Thymus (tissue), 11 donors: ENCODE measurements at regions not wholly inside any gene's neighbourhood (a gene's known extent, or its start where the extent isn't known, plus 50 kb on each side); places are given as distances from the start of the nearest gene placed in this dataset.
"Not testable (repeated sequence)": the region's sequence is repeated elsewhere in the genome, so short reads cannot be mapped to it uniquely, and the experiment has no call there.

ENCODE experiments used
- DNase-seq, 9 donors: peaks; one replicate each; pipeline ENCODE4 v3.0.0-alpha.2; 2013; ENCODE audit warnings: low spot score in 9 of 9, low read depth in 6 of 9, missing footprints in 1 of 9
- H3K27ac ChIP-seq, 2 donors: one replicate each; pipeline ENCODE4 v1.5.1; 2013; ENCODE audit warnings: control low read depth in 1 of 2, low read depth in 1 of 2, low read length in 1 of 2, mild to moderate bottlenecking in 1 of 2, moderate library complexity in 1 of 2
- H3K27me3 ChIP-seq, 2 donors: one replicate each; pipeline ENCODE4 v1.5.1; 2013; ENCODE audit warnings: low read length in 1 of 2; ENCODE audit not compliant: control insufficient read depth in 2 of 2, insufficient read depth in 1 of 2
- H3K36me3 ChIP-seq, 2 donors: one replicate each; pipeline ENCODE4 v1.5.1; 2013; ENCODE audit warnings: low read length in 1 of 2, mild to moderate bottlenecking in 1 of 2, moderate library complexity in 1 of 2; ENCODE audit not compliant: control insufficient read depth in 2 of 2, insufficient read depth in 2 of 2
- H3K4me1 ChIP-seq, 2 donors: one replicate each; pipeline ENCODE4 v1.5.1; 2013; ENCODE audit warnings: low read length in 2 of 2; ENCODE audit not compliant: control insufficient read depth in 2 of 2, insufficient read depth in 2 of 2
- H3K4me3 ChIP-seq, 2 donors: one replicate each; pipeline ENCODE4 v1.5.1; 2013; ENCODE audit warnings: low read length in 2 of 2, control low read depth in 1 of 2, mild to moderate bottlenecking in 1 of 2
- H3K9me3 ChIP-seq, 2 donors: one replicate each; pipeline ENCODE4 v1.5.1; 2013; ENCODE audit warnings: low read length in 1 of 2, mild to moderate bottlenecking in 1 of 2; ENCODE audit not compliant: control insufficient read depth in 2 of 2, insufficient read depth in 1 of 2
- WGBS: extraction: QIAGEN DNeasy Blood & Tissue Kit; methylation state at CpG from one replicate; pipeline ENCODE4 v1.1.7; 2013; 5-methylcytosine and 5-hydroxymethylcytosine counted together
- donor health status: healthy.

- no peaks in the 10 kb centered on the region for H3K9me3 ChIP-seq
- no peaks in the 10 kb centered on the region for H3K27me3 ChIP-seq
- no peak for DNase-seq
- no peaks in the 10 kb centered on the region for H3K36me3 ChIP-seq
- H3K4me3 ChIP-seq = no peak overlapping the region
- no peak overlapping the region for H3K27ac ChIP-seq
- over 99% methylated on average over 2 of the region's 2 CpGs for WGBS
- H3K4me1 ChIP-seq = no peaks in the 10 kb centered on the region
These were observed 367.7 kb upstream of the DPYD start for GRCh38 chr1:98288494-98288893.

DNA sequence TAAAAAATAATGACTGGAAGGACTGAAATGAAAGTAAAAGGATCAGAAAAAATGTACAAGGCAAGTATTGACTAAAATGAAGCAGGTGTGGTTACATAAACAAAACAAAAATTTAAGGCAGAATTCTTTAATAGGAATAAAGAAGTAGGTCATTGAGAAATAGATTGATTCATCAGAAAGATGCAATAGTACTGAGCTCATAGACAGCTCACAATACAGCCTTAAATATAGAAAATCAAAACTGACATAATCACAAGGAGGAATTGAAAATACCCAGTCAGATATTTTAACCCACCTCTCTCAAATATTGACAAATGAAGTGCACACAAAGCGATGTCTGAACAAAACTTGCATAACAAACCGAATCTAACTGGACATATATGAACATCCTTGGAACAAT, 366.8 kb upstream of the DPYD start:
- H3K36me3 ChIP-seq = no peaks in the 10 kb centered on the region
- no peak overlapping the region for H3K27ac ChIP-seq
- WGBS = 97% methylated on average over 2 of the region's 2 CpGs
- no peaks in the 10 kb centered on the region for H3K4me1 ChIP-seq
- H3K4me3 ChIP-seq = no peak overlapping the region
- H3K9me3 ChIP-seq = no peaks in the 10 kb centered on the region
- H3K27me3 ChIP-seq = no peaks in the 10 kb centered on the region
- DNase-seq = no peak

DNA sequence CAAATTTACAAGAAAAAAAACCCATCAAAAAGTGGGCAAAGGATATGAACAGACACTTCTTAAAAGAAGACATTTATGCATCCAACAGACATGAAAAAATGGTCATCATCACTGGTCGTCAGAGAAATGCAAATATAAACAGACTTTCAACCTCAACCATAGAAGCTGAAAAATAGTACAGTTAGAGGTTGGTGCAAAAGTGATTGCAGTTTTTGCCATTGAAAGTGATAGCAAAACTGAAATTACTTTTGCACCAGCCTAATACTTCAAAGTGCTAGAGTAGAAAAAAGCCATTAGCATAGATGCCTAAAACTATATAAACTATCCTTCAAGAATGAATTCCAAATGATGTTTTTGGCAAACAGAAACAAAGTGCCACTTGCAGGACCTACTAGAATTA, 365.8 kb upstream of the DPYD start:
- Histone ChIP-seq H3K27me3 (no peaks in the 10 kb centered on the region), H3K27ac (no peak overlapping the region), H3K9me3 (no peaks in the 10 kb centered on the region), H3K4me1 (no peaks in the 10 kb centered on the region), H3K4me3 (no peak overlapping the region), H3K36me3 (no peaks in the 10 kb centered on the region)
- WGBS = 99% methylated on average over 1 of the region's 1 CpG
- no peak for DNase-seq

DNA sequence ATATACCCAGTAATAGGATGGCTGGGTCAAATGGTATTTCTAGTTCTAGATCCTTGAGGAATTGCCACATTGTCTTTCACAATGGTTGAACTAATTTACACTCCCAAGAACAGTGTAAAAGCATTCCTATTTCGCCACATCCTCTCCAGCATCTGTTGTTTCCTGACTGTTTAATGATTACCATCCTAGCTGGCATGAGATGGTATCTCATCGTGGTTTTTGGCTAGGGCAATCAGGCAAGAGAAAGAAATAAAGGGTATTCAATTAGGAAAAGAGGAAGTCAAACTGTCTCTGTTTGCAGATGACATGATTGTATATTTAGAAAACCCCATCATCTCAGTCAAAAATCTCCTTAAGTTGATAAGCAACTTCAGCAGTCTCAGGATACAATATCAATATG, 364.5 kb upstream of the DPYD start:
- not testable (repeated sequence) for H3K27ac ChIP-seq, DNase-seq, H3K4me1 ChIP-seq, H3K4me3 ChIP-seq, H3K36me3 ChIP-seq, H3K27me3 ChIP-seq, H3K9me3 ChIP-seq
- WGBS = 39% methylated on average over 2 of the region's 2 CpGs

- Histone ChIP-seq H3K4me1 (no peaks in the 10 kb centered on the region), H3K9me3 (no peaks in the 10 kb centered on the region), H3K36me3 (no peaks in the 10 kb centered on the region), H3K27ac (no peak overlapping the region), H3K27me3 (no peaks in the 10 kb centered on the region), H3K4me3 (no peak overlapping the region)
- 97% methylated on average over 4 of the region's 4 CpGs for WGBS
- no peak for DNase-seq
These were observed 359.2 kb upstream of the DPYD start for GRCh38 chr1:98280049-98280448.

GRCh38 chr1:98278055-98278454, 357.2 kb upstream of the DPYD start:
- DNase-seq = no peak
- H3K27me3 ChIP-seq = no peaks in the 10 kb centered on the region
- H3K4me1 ChIP-seq = no peaks in the 10 kb centered on the region
- no peaks in the 10 kb centered on the region for H3K9me3 ChIP-seq
- 93% methylated on average over 3 of the region's 3 CpGs for WGBS
- no peaks in the 10 kb centered on the region for H3K36me3 ChIP-seq
- no peak overlapping the region for H3K4me3 ChIP-seq
- H3K27ac ChIP-seq = no peak overlapping the region

- no peaks in the 10 kb centered on the region for H3K27me3 ChIP-seq
- no peak for DNase-seq
- 94% methylated on average over 2 of the region's 2 CpGs for WGBS
- H3K4me3 ChIP-seq = no peak overlapping the region
- H3K4me1 ChIP-seq = no peaks in the 10 kb centered on the region
- H3K9me3 ChIP-seq = no peaks in the 10 kb centered on the region
- no peak overlapping the region for H3K27ac ChIP-seq
- H3K36me3 ChIP-seq = no peaks in the 10 kb centered on the region
These were observed 356.3 kb upstream of the DPYD start for GRCh38 chr1:98277118-98277517.

- H3K27ac ChIP-seq = no peak overlapping the region
- no peak overlapping the region for H3K4me3 ChIP-seq
- no peaks in the 10 kb centered on the region for H3K9me3 ChIP-seq
- H3K36me3 ChIP-seq = no peaks in the 10 kb centered on the region
- H3K27me3 ChIP-seq = no peaks in the 10 kb centered on the region
- 96% methylated on average over 2 of the region's 2 CpGs for WGBS
- no peaks in the 10 kb centered on the region for H3K4me1 ChIP-seq
- DNase-seq = no peak
These were observed 355.7 kb upstream of the DPYD start for GRCh38 chr1:98276514-98276913.

GRCh38 chr1:98268316-98268715, 347.5 kb upstream of the DPYD start:
- no peak overlapping the region for H3K27ac ChIP-seq
- H3K9me3 ChIP-seq = no peaks in the 10 kb centered on the region
- H3K4me1 ChIP-seq = no peaks in the 10 kb centered on the region
- H3K27me3 ChIP-seq = no peaks in the 10 kb centered on the region
- WGBS = 93% methylated on average over 3 of the region's 3 CpGs
- no peak for DNase-seq
- H3K4me3 ChIP-seq = no peak overlapping the region
- no peaks in the 10 kb centered on the region for H3K36me3 ChIP-seq

DNA sequence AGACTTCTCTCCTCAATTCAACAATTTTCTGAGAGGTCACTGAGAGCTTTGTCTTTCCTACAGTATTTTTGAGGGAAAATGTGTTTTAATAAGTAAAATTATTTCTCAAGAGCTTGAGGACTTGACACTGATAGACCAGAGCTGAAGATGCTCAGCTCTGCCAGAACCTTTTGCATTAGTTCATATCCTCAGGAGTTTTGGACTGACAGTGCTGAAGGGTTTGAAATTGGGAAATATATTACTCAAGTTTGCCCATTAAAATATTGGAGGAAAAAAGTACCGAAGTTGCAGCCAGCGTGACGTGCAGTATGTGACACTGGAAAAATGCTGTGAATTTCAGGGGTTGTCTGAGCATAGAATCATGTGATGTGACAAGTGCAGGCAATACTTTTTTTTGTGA, 346.6 kb upstream of the DPYD start:
- H3K9me3 ChIP-seq = no peaks in the 10 kb centered on the region
- no peaks in the 10 kb centered on the region for H3K36me3 ChIP-seq
- no peak overlapping the region for H3K4me3 ChIP-seq
- H3K27me3 ChIP-seq = no peaks in the 10 kb centered on the region
- no peak for DNase-seq
- WGBS = 92% methylated on average over 3 of the region's 3 CpGs
- no peaks in the 10 kb centered on the region for H3K4me1 ChIP-seq
- no peak overlapping the region for H3K27ac ChIP-seq
